ENCODE measurements at regions not wholly inside any gene's neighbourhood (a gene's known extent, or its start where the extent isn't known, plus 50 kb on each side); places are given as distances from the start of the nearest gene placed in this dataset.

- Mint-ChIP-seq H3K9me3 (peaks cover 0 to 12% (median 7%) of the 10 kb centered on the region in 7 donors), H3K27me3 (ENCODE audit: low read depth in 3 of 3) (peaks cover 0 to 1% (median 0%) of the 10 kb centered on the region in 3 donors), H3K27ac (peak overlapping the region; percentile 60 to 89 (median 86)), H3K4me1 (peaks cover 45% of the 10 kb centered on the region), H3K4me3 (peak overlapping the region in 1 of 2 donors; percentile 54), H3K36me3 (no peaks in the 10 kb centered on the region)
- Histone ChIP-seq H3K4me2 (replicated peaks; ENCODE audit: extremely low read depth, low read length, poor library complexity, severe bottlenecking) (peak overlapping the region; percentile 32), H3K79me2 (ENCODE audit: insufficient read depth, low read length) (no peaks in the 10 kb centered on the region), H3K4me1 (ENCODE audit: control insufficient read depth in 1 of 2, insufficient read depth in 2 of 2, low read length in 2 of 2) (peaks cover 40 to 45% of the 10 kb centered on the region in 2 donors), H3K36me3 (replicated peaks in 1 of 2; ENCODE audit: control insufficient read depth in 1 of 2, insufficient read depth in 2 of 2, low read length in 2 of 2) (no peaks in the 10 kb centered on the region), H2AFZ (ENCODE audit: insufficient read depth, low read depth, low read length, poor library complexity, severe bottlenecking) (no peak overlapping the region), H4K20me1 (ENCODE audit: insufficient read depth, low read length) (no peaks in the 10 kb centered on the region), H3K27ac (ENCODE audit: low read depth in 1 of 2, low read length in 2 of 2) (peak overlapping the region in 1 of 2 donors; percentile 72), H3K9me3 (replicated peaks in 1 of 2; ENCODE audit: control insufficient read depth in 1 of 2, insufficient read depth in 1 of 2, low read length in 2 of 2) (no peaks in the 10 kb centered on the region), H3K27me3 (ENCODE audit: control insufficient read depth in 2 of 2, insufficient read depth in 2 of 2, low read length in 2 of 2) (no peaks in the 10 kb centered on the region), H3K9ac (ENCODE audit: insufficient read depth, low read length, poor library complexity, severe bottlenecking) (no peak overlapping the region), H3K4me3 (replicated peaks in 1 of 3; ENCODE audit: low read depth in 2 of 3, low read length in 3 of 3) (no peak overlapping the region)
- intact Hi-C loops (cut with micrococcal nuclease): no loop called here
- WGBS (ENCODE audit: insufficient coverage): no CpG with 5 or more reads among the region's 1 CpG
- TF ChIP-seq CTCF (IDR thresholded peaks at IDR 0.05): no peak
- DNase-seq: peak; percentile 33 to 51 (median 49)
Measured at GRCh38 chr2:104772996-104773395, 80.9 kb upstream of the POU3F3 start.

- H3K36me3 Mint-ChIP-seq: no peaks in the 10 kb centered on the region
- intact Hi-C loops (cut with micrococcal nuclease): no loop called here
- TF ChIP-seq CTCF (IDR thresholded peaks at IDR 0.05): no peak
- peak overlapping the region in 3 of 7 donors; percentile 2 to 56 (median 13) for H3K27ac Mint-ChIP-seq
- Histone ChIP-seq H3K27ac (ENCODE audit: low read depth in 1 of 2, low read length in 2 of 2) (no peak overlapping the region), H3K4me1 (ENCODE audit: control insufficient read depth in 1 of 2, insufficient read depth in 2 of 2, low read length in 2 of 2) (peaks cover 31 to 32% of the 10 kb centered on the region in 2 donors), H3K79me2 (ENCODE audit: insufficient read depth, low read length) (no peaks in the 10 kb centered on the region), H3K36me3 (replicated peaks in 1 of 2; ENCODE audit: control insufficient read depth in 1 of 2, insufficient read depth in 2 of 2, low read length in 2 of 2) (no peaks in the 10 kb centered on the region), H3K4me3 (replicated peaks in 1 of 3; ENCODE audit: low read depth in 2 of 3, low read length in 3 of 3) (no peak overlapping the region), H3K4me2 (replicated peaks; ENCODE audit: extremely low read depth, low read length, poor library complexity, severe bottlenecking) (no peak overlapping the region), H4K20me1 (ENCODE audit: insufficient read depth, low read length) (no peaks in the 10 kb centered on the region), H3K9ac (ENCODE audit: insufficient read depth, low read length, poor library complexity, severe bottlenecking) (no peak overlapping the region), H3K27me3 (ENCODE audit: control insufficient read depth in 2 of 2, insufficient read depth in 2 of 2, low read length in 2 of 2) (no peaks in the 10 kb centered on the region), H3K9me3 (replicated peaks in 1 of 2; ENCODE audit: control insufficient read depth in 1 of 2, insufficient read depth in 1 of 2, low read length in 2 of 2) (no peaks in the 10 kb centered on the region), H2AFZ (ENCODE audit: insufficient read depth, low read depth, low read length, poor library complexity, severe bottlenecking) (no peak overlapping the region)
- WGBS (ENCODE audit: insufficient coverage): 100% methylated on average over 1 of the region's 3 CpGs
- no peak for DNase-seq
- peaks cover 0 to 1% (median 0%) of the 10 kb centered on the region in 3 donors for H3K27me3 Mint-ChIP-seq (ENCODE audit: low read depth in 3 of 3)
- H3K4me1 Mint-ChIP-seq: peaks cover 34% of the 10 kb centered on the region
- peaks cover 0 to 11% (median 6%) of the 10 kb centered on the region in 7 donors for H3K9me3 Mint-ChIP-seq
- no peak overlapping the region for H3K4me3 Mint-ChIP-seq
Measured at GRCh38 chr2:104774631-104775030, 79.3 kb upstream of the POU3F3 start.
